ENCODE measurements at regions not wholly inside any gene's neighbourhood (a gene's known extent, or its start where the extent isn't known, plus 50 kb on each side); places are given as distances from the start of the nearest gene placed in this dataset.

DNA sequence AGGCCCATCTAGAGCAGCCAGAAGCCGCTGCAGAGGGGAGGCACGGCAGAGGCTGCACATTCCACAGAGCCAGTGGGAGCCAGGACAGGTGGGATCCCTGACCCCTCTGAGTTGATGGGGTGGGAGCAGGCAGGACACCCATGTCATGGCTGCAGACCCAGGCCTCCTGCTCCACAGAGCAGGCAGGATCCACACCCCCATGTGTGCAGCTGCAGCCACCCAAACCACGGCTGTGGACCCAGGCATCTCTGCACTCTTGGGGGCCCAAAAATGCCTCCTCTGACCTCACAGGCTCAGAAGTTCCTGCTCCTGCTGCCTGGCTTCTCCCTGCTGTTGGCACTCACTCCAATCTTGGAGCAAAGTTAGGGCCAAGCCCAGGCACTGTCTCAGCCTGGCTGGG is 112.3 kb upstream of the TMEM18 start:
- TF ChIP-seq, protein P1, sequence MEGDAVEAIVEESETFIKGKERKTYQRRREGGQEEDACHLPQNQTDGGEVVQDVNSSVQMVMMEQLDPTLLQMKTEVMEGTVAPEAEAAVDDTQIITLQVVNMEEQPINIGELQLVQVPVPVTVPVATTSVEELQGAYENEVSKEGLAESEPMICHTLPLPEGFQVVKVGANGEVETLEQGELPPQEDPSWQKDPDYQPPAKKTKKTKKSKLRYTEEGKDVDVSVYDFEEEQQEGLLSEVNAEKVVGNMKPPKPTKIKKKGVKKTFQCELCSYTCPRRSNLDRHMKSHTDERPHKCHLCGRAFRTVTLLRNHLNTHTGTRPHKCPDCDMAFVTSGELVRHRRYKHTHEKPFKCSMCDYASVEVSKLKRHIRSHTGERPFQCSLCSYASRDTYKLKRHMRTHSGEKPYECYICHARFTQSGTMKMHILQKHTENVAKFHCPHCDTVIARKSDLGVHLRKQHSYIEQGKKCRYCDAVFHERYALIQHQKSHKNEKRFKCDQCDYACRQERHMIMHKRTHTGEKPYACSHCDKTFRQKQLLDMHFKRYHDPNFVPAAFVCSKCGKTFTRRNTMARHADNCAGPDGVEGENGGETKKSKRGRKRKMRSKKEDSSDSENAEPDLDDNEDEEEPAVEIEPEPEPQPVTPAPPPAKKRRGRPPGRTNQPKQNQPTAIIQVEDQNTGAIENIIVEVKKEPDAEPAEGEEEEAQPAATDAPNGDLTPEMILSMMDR (conservative IDR thresholded peaks at IDR 0.05): no peak
- no peak for TF ChIP-seq ZFX (IDR thresholded peaks at IDR 0.05)
